SK-N-SH (cell line): ENCODE measurements at regions not wholly inside any gene's neighbourhood (a gene's known extent, or its start where the extent isn't known, plus 50 kb on each side); places are given as distances from the start of the nearest gene placed in this dataset.

Experiments
- CTCF ChIA-PET: fragments of 300-600, 350-600 bp; formaldehyde crosslinking; extraction: SDS; loops from one replicate; lab custom pipeline; 2021; lab: Yijun Ruan, JAX
- POLR2A ChIA-PET: fragments of 350-600 bp; sonication (Branson Sonifier 250); formaldehyde crosslinking; extraction: SDS; loops from one replicate; lab custom pipeline; 2020; ENCODE audit warnings: antibody characterized with exemption, inconsistent platforms; lab: Yijun Ruan, JAX
- DNase-seq: peaks from one replicate; pipeline ENCODE4 v3.0.0; 2012
- H2AFZ ChIP-seq: fragments of 200-600 bp; sonication (generic); 2 replicates; pipeline ENCODE4 v1.8.1; 2016; ENCODE audit warnings: antibody characterized with exemption, mild to moderate bottlenecking, low read depth
- H3F3A ChIP-seq: fragments of 200-600 bp; sonication (generic); replicated peaks from 2 replicates; pipeline ENCODE3; 2016; ENCODE audit warnings: antibody characterized with exemption, mild to moderate bottlenecking; ENCODE audit not compliant: insufficient read depth
- H3K27ac ChIP-seq, 2 experiments: fragments of 200-500 bp in 1 of 2; fragments of 200-600 bp in 1 of 2; sonication (Bioruptor generic) in 1 of 2; sonication (generic), shearing (Covaris generic) in 1 of 2; 2 replicates each; pipeline versions ENCODE4 v1.5.1 to v1.6.1; 2014 to 2016; ENCODE audit warnings: low read depth in 2 of 2, inconsistent platforms in 1 of 2, low read length in 1 of 2, mild to moderate bottlenecking in 1 of 2, mixed read lengths in 1 of 2
- H3K27me3 ChIP-seq: fragments of 200-600 bp; sonication (generic), shearing (Covaris generic); 2 replicates; pipeline ENCODE4 v1.6.1; 2016; ENCODE audit warnings: mixed run types; ENCODE audit not compliant: insufficient read depth
- H3K36me3 ChIP-seq, 2 experiments: fragments of 200-500 bp in 1 of 2; fragments of 200-600 bp in 1 of 2; sonication (Bioruptor generic) in 1 of 2; sonication (generic) in 1 of 2; replicated peaks in 1 of 2; 2 replicates each; pipeline versions ENCODE3 to v1.5.1; 2014 to 2016; ENCODE audit warnings: low read length in 1 of 2, mild to moderate bottlenecking in 1 of 2; ENCODE audit not compliant: insufficient read depth in 2 of 2, control insufficient read depth in 1 of 2
- H3K4me1 ChIP-seq, 2 experiments: fragments of 200-500 bp in 1 of 2; fragments of 200-600 bp in 1 of 2; sonication (Bioruptor generic) in 1 of 2; sonication (generic), shearing (Covaris generic) in 1 of 2; 2 replicates each; pipeline versions ENCODE4 v1.5.1 to v1.6.1; 2014 to 2016; ENCODE audit warnings: low read depth in 1 of 2, low read length in 1 of 2, mixed run types in 1 of 2; ENCODE audit not compliant: insufficient read depth in 2 of 2, control insufficient read depth in 1 of 2
- H3K4me2 ChIP-seq: fragments of 200-600 bp; sonication (generic), shearing (Covaris generic); 2 replicates; pipeline ENCODE4 v1.6.1; 2017; ENCODE audit warnings: mixed run types
- H3K4me3 ChIP-seq, 2 experiments: fragments of 200-500 bp in 1 of 2; fragments of 200-600 bp in 1 of 2; sonication (Bioruptor generic) in 1 of 2; sonication (generic), shearing (Covaris generic) in 1 of 2; 2 replicates each; pipeline versions ENCODE4 v1.5.1 to v1.8.1; 2014 to 2016; ENCODE audit warnings: low read depth in 2 of 2, inconsistent platforms in 1 of 2, low read length in 1 of 2, mild to moderate bottlenecking in 1 of 2, mixed read lengths in 1 of 2, moderate library complexity in 1 of 2
- H3K79me2 ChIP-seq: fragments of 200-600 bp; sonication (generic); 2 replicates; pipeline ENCODE4 v1.8.1; 2017; ENCODE audit warnings: mild to moderate bottlenecking; ENCODE audit not compliant: insufficient read depth
- H3K9ac ChIP-seq: fragments of 200-600 bp; sonication (generic); 2 replicates; pipeline ENCODE4 v1.6.1; 2017; ENCODE audit warnings: mixed run types
- H3K9me2 ChIP-seq: fragments of 200-600 bp; sonication (generic); 2 replicates; pipeline ENCODE4 v1.6.1; 2017; ENCODE audit warnings: mixed run types
- H3K9me3 ChIP-seq: fragments of 200-600 bp; sonication (generic); 2 replicates; pipeline ENCODE4 v1.6.1; 2017; ENCODE audit warnings: mixed run types, mild to moderate bottlenecking, moderate library complexity
- H4K20me1 ChIP-seq: fragments of 200-600 bp; sonication (generic); 2 replicates; pipeline ENCODE4 v1.6.1; 2017; ENCODE audit warnings: mild to moderate bottlenecking, mixed run types; ENCODE audit not compliant: insufficient read depth
- EP300 ChIP-seq, 2 experiments: IDR thresholded peaks; 2 replicates each; pipeline versions ENCODE4 v1.4.0 to v1.6.1; 2012; ENCODE audit warnings: borderline replicate concordance in 1 of 2, low read depth in 1 of 2, low read length in 1 of 2
- FOXM1 ChIP-seq: IDR thresholded peaks from 2 replicates; pipeline ENCODE4 v1.4.0; 2012; ENCODE audit warnings: low read depth, mild to moderate bottlenecking
- GATA2 ChIP-seq: sonication (generic); formaldehyde crosslinking; IDR thresholded peaks from 2 replicates; pipeline ENCODE4 v1.5.0; 2020; ENCODE audit warnings: mild to moderate bottlenecking, missing genetic modification reagents
- IRF3 ChIP-seq: fragments of 150-350 bp; IDR thresholded peaks from 2 replicates; pipeline ENCODE4 v1.6.1; 2016; ENCODE audit warnings: mild to moderate bottlenecking, low read depth, low read length
- JUND ChIP-seq: IDR thresholded peaks from 2 replicates; pipeline ENCODE4 v1.4.0; 2012
- MAX ChIP-seq: IDR thresholded peaks from 2 replicates; pipeline ENCODE4 v1.4.0; 2012; ENCODE audit warnings: low read depth
- RCOR1 ChIP-seq: fragments of 150-350 bp; IDR thresholded peaks from 2 replicates; pipeline ENCODE4 v1.6.1; 2017; ENCODE audit warnings: antibody characterized with exemption, low read length
- RFX5 ChIP-seq: IDR thresholded peaks from 2 replicates; pipeline ENCODE4 v1.6.1; 2012; ENCODE audit warnings: mild to moderate bottlenecking, improper control_type of control experiment, low read length
- RXRA ChIP-seq: IDR thresholded peaks from 2 replicates; pipeline ENCODE4 v1.4.0; 2012; ENCODE audit warnings: low read depth, mild to moderate bottlenecking, borderline replicate concordance
- TEAD4 ChIP-seq: IDR thresholded peaks from 2 replicates; pipeline ENCODE4 v1.4.0; 2012; ENCODE audit warnings: mild to moderate bottlenecking, borderline replicate concordance; ENCODE audit not compliant: insufficient read depth
- USF2 ChIP-seq: fragments of 150-350 bp; IDR thresholded peaks from 2 replicates; pipeline ENCODE4 v1.6.1; 2017; ENCODE audit warnings: antibody characterized with exemption, low read length, low read depth, borderline replicate concordance
- YY1 ChIP-seq: IDR thresholded peaks from 2 replicates; pipeline ENCODE4 v1.4.0; 2012; ENCODE audit warnings: low read depth, mild to moderate bottlenecking
- ZBTB33 ChIP-seq: IDR thresholded peaks from 2 replicates; pipeline ENCODE4 v1.4.0; 2012; ENCODE audit warnings: low read depth, borderline replicate concordance
- WGBS: methylation state at CpG from one replicate; pipeline ENCODE4 v1.1.6; 2017; ENCODE audit warnings: low lambda C conversion rate; 5-methylcytosine and 5-hydroxymethylcytosine counted together

- Histone ChIP-seq H3K9me2 (no peaks in the 10 kb centered on the region), H3K4me3 (no peak overlapping the region), H3K27me3 (peaks cover 13% of the 10 kb centered on the region; the same call in 1 of the 2 replicates), H3K9me3 (no peaks in the 10 kb centered on the region), H3K4me1 (no peaks in the 10 kb centered on the region), H2AFZ (no peak overlapping the region), H3K27ac (no peak overlapping the region), H3F3A (no peaks in the 10 kb centered on the region), H3K79me2 (no peaks in the 10 kb centered on the region), H3K9ac (no peak overlapping the region), H4K20me1 (no peaks in the 10 kb centered on the region), H3K4me2 (no peak overlapping the region), H3K36me3 (no peaks in the 10 kb centered on the region)
- no peak for DNase-seq
- POLR2A ChIA-PET, result no interaction called here
- 7% methylated on average over 3 of the region's 5 CpGs for WGBS
- no peak for TF ChIP-seq GATA2 (CRISPR knock-in tag)
- no peak for TF ChIP-seq FOXM1
- TF ChIP-seq IRF3, result no peak
- no peak for TF ChIP-seq USF2
- TF ChIP-seq RFX5, result no peak
- TF ChIP-seq MAX, result no peak
- no peak for TF ChIP-seq ZBTB33
- TF ChIP-seq RXRA, result no peak
- no peak for TF ChIP-seq EP300 (IDR thresholded peaks at IDR 0.05; ENCODE audit: borderline replicate concordance in 1 of 2, low read depth in 1 of 2, low read length in 1 of 2)
- TF ChIP-seq TEAD4, result no peak
- CTCF ChIA-PET, result interaction anchor here (1.2 to 5.0 kb wide), 4 partner anchors 15 to 64 kb away, joined by 3 to 34 read pairs (median 8); no protein-coding TSS in a partner anchor
These were observed 101.5 kb downstream of the ZNF280B start for GRCh38 chr22:22407061-22407460.

- WGBS, result 0% methylated on average over 3 of the region's 3 CpGs
- DNase-seq, result no peak
- H3F3A ChIP-seq, result no peaks in the 10 kb centered on the region
- CTCF ChIA-PET, result interaction anchor here (0.8 to 5.0 kb wide), 8 partner anchors 11 to 65 kb away, joined by 3 to 34 read pairs (median 4); no protein-coding TSS in a partner anchor
- no peak overlapping the region for H3K4me2 ChIP-seq
- no peaks in the 10 kb centered on the region for H3K4me1 ChIP-seq
- H3K9me2 ChIP-seq, result no peaks in the 10 kb centered on the region
- H3K36me3 ChIP-seq, result no peaks in the 10 kb centered on the region
- peaks cover 13% of the 10 kb centered on the region; the same call in 1 of the 2 replicates for H3K27me3 ChIP-seq
- H2AFZ ChIP-seq, result no peak overlapping the region
- H3K4me3 ChIP-seq, result no peak overlapping the region
- no peaks in the 10 kb centered on the region for H3K9me3 ChIP-seq
- no peaks in the 10 kb centered on the region for H4K20me1 ChIP-seq
- no peak for TF ChIP-seq RFX5
- TF ChIP-seq FOXM1, result no peak
- no peak for TF ChIP-seq EP300 (IDR thresholded peaks at IDR 0.05; ENCODE audit: borderline replicate concordance in 1 of 2, low read depth in 1 of 2, low read length in 1 of 2)
- TF ChIP-seq RCOR1, result no peak
- no peak for TF ChIP-seq YY1
- no peak for TF ChIP-seq USF2
- TF ChIP-seq JUND, result no peak
- TF ChIP-seq ZBTB33, result no peak
- TF ChIP-seq, all 33 proteins: peak for 0
- no peak overlapping the region for H3K9ac ChIP-seq
- no peaks in the 10 kb centered on the region for H3K79me2 ChIP-seq
- POLR2A ChIA-PET, result no interaction called here
- no peak overlapping the region for H3K27ac ChIP-seq
These were observed 100.3 kb downstream of the ZNF280B start for GRCh38 chr22:22408269-22408668.
